NCI-H2107 (cell line): ENCODE measurements at regions not wholly inside any gene's neighbourhood (a gene's known extent, or its start where the extent isn't known, plus 50 kb on each side); places are given as distances from the start of the nearest gene placed in this dataset.

Experiments
- DNase-seq: peaks from one replicate; lab custom pipeline; 2025; lab: John Stamatoyannopoulos, UW

- no peak for DNase-seq
These were observed 396.5 kb downstream of the RRAGC start for GRCh38 chr1:38463074-38463473.

- no peak for DNase-seq
These were observed 403.1 kb downstream of the RRAGC start for GRCh38 chr1:38456531-38456876.

- DNase-seq: no peak
These were observed 403.6 kb downstream of the RRAGC start for GRCh38 chr1:38455829-38456530.

GRCh38 chr1:38454749-38455441 lies 404.7 kb downstream of the RRAGC start:
- no peak for DNase-seq

GRCh38 chr1:38454236-38454635 lies 405.3 kb downstream of the RRAGC start:
- DNase-seq: no peak

GRCh38 chr1:38452246-38452645 lies 405.7 kb upstream of the POU3F1 start:
- DNase-seq: no peak

GRCh38 chr1:38451541-38451993 lies 405.0 kb upstream of the POU3F1 start:
- no peak for DNase-seq

- DNase-seq: no peak
These were observed 402.3 kb upstream of the POU3F1 start for GRCh38 chr1:38448893-38449292.

- DNase-seq: no peak
These were observed 400.3 kb upstream of the POU3F1 start for GRCh38 chr1:38446936-38447335.

- DNase-seq: no peak
These were observed 398.3 kb upstream of the POU3F1 start for GRCh38 chr1:38444770-38445442.

GRCh38 chr1:38444311-38444710 lies 397.7 kb upstream of the POU3F1 start:
- no peak for DNase-seq

GRCh38 chr1:38440402-38440801 lies 393.8 kb upstream of the POU3F1 start:
- no peak for DNase-seq

- DNase-seq: no peak
These were observed 390.2 kb upstream of the POU3F1 start for GRCh38 chr1:38436749-38437148.

- no peak for DNase-seq
These were observed 389.4 kb upstream of the POU3F1 start for GRCh38 chr1:38436006-38436405.

GRCh38 chr1:38433084-38433722 lies 386.6 kb upstream of the POU3F1 start:
- DNase-seq: no peak

GRCh38 chr1:38431535-38432376 lies 385.2 kb upstream of the POU3F1 start:
- no peak for DNase-seq

GRCh38 chr1:38430949-38431348 lies 384.4 kb upstream of the POU3F1 start:
- no peak for DNase-seq

GRCh38 chr1:38424677-38425076 lies 378.1 kb upstream of the POU3F1 start:
- DNase-seq: no peak

- no peak for DNase-seq
These were observed 374.1 kb upstream of the POU3F1 start for GRCh38 chr1:38420666-38421065.

GRCh38 chr1:38418195-38419030 lies 371.8 kb upstream of the POU3F1 start:
- no peak for DNase-seq

- no peak for DNase-seq
These were observed 357.1 kb upstream of the POU3F1 start for GRCh38 chr1:38403667-38404066.
